Upper lobe of right lung (tissue), 1 donor: ENCODE measurements at regions not wholly inside any gene's neighbourhood (a gene's known extent, or its start where the extent isn't known, plus 50 kb on each side); places are given as distances from the start of the nearest gene placed in this dataset.

Source experiments
- ATAC-seq: fragments of 200-7000 bp; cut with Tn5 transposase; one replicate; pipeline ENCODE4 v1.9.1; 2020; ENCODE audit warnings: mild to moderate bottlenecking, moderate library complexity
- DNase-seq: peaks from one replicate; pipeline ENCODE4 v3.0.0-alpha.2; 2020
- H3K27ac ChIP-seq: fragments of 200-600 bp; one replicate; pipeline ENCODE4 v1.8.0; 2022
- H3K27me3 ChIP-seq: fragments of 200-600 bp; one replicate; pipeline ENCODE4 v1.8.0; 2022; ENCODE audit warnings: mild to moderate bottlenecking
- H3K36me3 ChIP-seq: fragments of 200-600 bp; one replicate; pipeline ENCODE4 v1.8.0; 2022
- H3K4me1 ChIP-seq: fragments of 200-600 bp; one replicate; pipeline ENCODE4 v1.8.0; 2022
- H3K4me3 ChIP-seq: fragments of 200-600 bp; one replicate; pipeline ENCODE4 v1.8.0; 2022; ENCODE audit warnings: mild to moderate bottlenecking
- H3K9me3 ChIP-seq: fragments of 200-600 bp; one replicate; pipeline ENCODE4 v1.8.0; 2022
- CTCF ChIP-seq: fragments of 200-600 bp; IDR thresholded peaks from one replicate; pipeline ENCODE4 v1.8.0; 2022; ENCODE audit warnings: antibody characterized with exemption
- intact Hi-C: fragments of 100-400 bp; cut with DNase I; formaldehyde crosslinking; loops from one replicate; pipeline ENCODE4 v1.11.0; 2022
- donor health status: DM: no; HTN: yes; CAD: no; lungs with severe emphysema.

- no peaks in the 10 kb centered on the region for H3K27me3 ChIP-seq
- H3K4me3 ChIP-seq, result no peak overlapping the region
- H3K4me1 ChIP-seq, result no peaks in the 10 kb centered on the region
- no peaks in the 10 kb centered on the region for H3K9me3 ChIP-seq
- no peak for ATAC-seq
- no peaks in the 10 kb centered on the region for H3K36me3 ChIP-seq
- H3K27ac ChIP-seq, result no peak overlapping the region
- no peak for TF ChIP-seq CTCF
- intact Hi-C loops, result no loop called here
- DNase-seq, result no peak
Measured at GRCh38 chr6:78615430-78615904, 251.9 kb upstream of the IRAK1BP1 start.

DNA sequence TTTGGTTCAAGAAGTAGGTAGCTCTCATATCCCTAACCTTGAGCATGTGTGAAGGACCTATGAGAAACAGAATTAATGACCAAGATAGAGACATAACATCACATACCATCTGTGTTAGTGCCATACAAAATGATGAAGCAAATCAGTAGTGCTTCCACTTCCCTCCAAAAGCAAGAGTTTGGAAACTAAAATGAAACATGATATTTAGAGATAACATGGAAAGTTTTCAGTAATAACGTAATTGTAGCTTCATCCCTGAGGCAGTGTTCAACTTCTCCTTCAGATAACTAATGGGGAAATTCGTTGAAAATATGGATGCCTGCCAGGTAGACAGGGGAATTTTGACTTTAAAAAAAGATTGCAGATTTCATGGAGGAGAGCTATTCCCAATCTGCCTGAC is 248.4 kb upstream of the IRAK1BP1 start:
- no peak for TF ChIP-seq CTCF
- intact Hi-C loops, result no loop called here
- Histone ChIP-seq H3K27me3 (no peaks in the 10 kb centered on the region), H3K9me3 (no peaks in the 10 kb centered on the region), H3K27ac (no peak overlapping the region), H3K4me3 (no peak overlapping the region), H3K4me1 (no peaks in the 10 kb centered on the region), H3K36me3 (no peaks in the 10 kb centered on the region)
- DNase-seq (no peak), ATAC-seq (no peak)

GRCh38 chr6:78623554-78623953 is 243.8 kb upstream of the IRAK1BP1 start:
- no peak overlapping the region for H3K27ac ChIP-seq
- no peaks in the 10 kb centered on the region for H3K36me3 ChIP-seq
- intact Hi-C loops, result no loop called here
- peaks cover 5% of the 10 kb centered on the region for H3K27me3 ChIP-seq
- no peak for ATAC-seq
- TF ChIP-seq CTCF, result no peak
- no peaks in the 10 kb centered on the region for H3K4me1 ChIP-seq
- no peaks in the 10 kb centered on the region for H3K9me3 ChIP-seq
- H3K4me3 ChIP-seq, result no peak overlapping the region
- DNase-seq, result no peak

DNA sequence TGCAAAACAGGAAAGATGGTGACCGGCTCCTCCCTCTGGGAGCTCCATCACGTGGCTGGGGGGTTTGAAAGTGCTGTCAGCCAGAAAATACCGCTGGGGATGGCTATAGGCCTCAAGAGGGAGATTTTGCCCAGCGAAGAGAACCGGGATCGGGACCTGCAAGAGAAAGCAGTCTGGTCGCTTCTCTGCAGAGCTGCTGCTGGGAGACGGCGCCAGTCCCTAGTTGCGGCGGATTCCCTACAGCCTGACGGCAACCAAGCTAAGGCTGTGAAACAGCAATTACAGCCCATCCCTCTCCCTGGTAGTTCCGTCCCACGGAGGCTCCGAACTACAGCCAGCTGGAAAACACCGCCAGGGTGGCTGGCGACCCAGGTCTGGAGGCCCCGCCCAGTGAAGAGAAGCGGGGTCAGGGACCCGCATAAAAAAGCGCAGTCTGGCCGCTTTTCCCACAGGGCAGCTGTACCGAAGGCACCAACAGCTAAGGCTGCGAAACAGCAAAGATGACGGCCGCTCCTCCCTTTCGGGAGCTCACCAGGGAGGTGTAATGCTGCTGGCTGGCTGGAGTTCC is 238.1 kb upstream of the IRAK1BP1 start:
- H3K9me3 ChIP-seq, result no peaks in the 10 kb centered on the region
- H3K27ac ChIP-seq, result no peak overlapping the region
- no peaks in the 10 kb centered on the region for H3K4me1 ChIP-seq
- H3K36me3 ChIP-seq, result no peaks in the 10 kb centered on the region
- DNase-seq, result no peak
- H3K4me3 ChIP-seq, result peak overlapping the region; percentile 37
- TF ChIP-seq CTCF, result no peak
- intact Hi-C loops, result no loop called here
- peaks cover 5% of the 10 kb centered on the region for H3K27me3 ChIP-seq
- peak; percentile 52 for ATAC-seq

DNA sequence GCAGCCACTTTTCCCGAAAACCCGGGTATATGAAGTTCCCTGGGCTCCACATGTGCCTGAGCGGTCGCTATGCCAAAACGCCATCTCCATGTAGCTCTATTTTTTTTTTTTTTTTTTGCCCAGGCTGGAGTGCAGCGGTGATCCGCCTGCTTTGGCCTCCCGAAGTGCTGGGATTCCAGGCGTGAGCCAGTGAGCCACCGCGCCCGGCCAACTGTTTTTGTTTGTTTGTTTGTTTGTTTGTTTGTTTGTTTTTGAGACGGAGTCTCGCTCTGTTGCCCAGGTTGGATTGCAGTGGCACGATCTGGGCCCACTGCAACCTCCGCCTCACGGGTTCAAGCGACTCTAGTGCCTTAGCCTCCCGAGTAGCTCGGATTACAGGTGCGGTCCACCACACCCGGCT is 237.5 kb upstream of the IRAK1BP1 start:
- intact Hi-C loops, result no loop called here
- H3K9me3 ChIP-seq, result no peaks in the 10 kb centered on the region
- DNase-seq, result no peak
- H3K27ac ChIP-seq, result no peak overlapping the region
- no peak for ATAC-seq
- no peaks in the 10 kb centered on the region for H3K36me3 ChIP-seq
- no peak overlapping the region for H3K4me3 ChIP-seq
- no peaks in the 10 kb centered on the region for H3K4me1 ChIP-seq
- no peak for TF ChIP-seq CTCF
- H3K27me3 ChIP-seq, result peaks cover 5% of the 10 kb centered on the region

GRCh38 chr6:78631976-78632375 is 235.4 kb upstream of the IRAK1BP1 start:
- Histone ChIP-seq H3K27me3 (peaks cover 5% of the 10 kb centered on the region), H3K36me3 (no peaks in the 10 kb centered on the region), H3K27ac (no peak overlapping the region), H3K9me3 (no peaks in the 10 kb centered on the region), H3K4me3 (no peak overlapping the region), H3K4me1 (no peaks in the 10 kb centered on the region)
- intact Hi-C loops, result no loop called here
- no peak for DNase-seq
- no peak for TF ChIP-seq CTCF
- ATAC-seq, result no peak
